ENCODE measurements at regions not wholly inside any gene's neighbourhood (a gene's known extent, or its start where the extent isn't known, plus 50 kb on each side); places are given as distances from the start of the nearest gene placed in this dataset.
"Not testable (repeated sequence)": the region's sequence is repeated elsewhere in the genome, so short reads cannot be mapped to it uniquely, and the experiment has no call there.

DNA sequence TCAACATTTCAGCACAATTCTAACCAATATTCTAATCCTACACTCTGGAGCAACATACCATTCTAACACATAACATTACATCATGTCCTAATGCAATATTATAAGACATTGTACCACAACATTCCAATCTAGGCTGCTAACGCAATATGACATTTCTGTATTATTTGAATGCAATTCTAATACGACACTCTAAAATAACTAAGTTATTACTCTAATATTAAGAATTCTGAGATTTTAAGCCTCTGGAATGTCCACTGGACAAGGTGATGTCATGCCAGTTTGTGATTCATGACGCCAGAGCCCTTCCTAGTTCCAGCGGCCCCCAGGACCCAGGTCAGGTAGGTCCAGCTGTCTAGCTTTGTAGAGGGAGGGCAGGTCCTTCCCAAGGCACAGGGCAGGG, 69.7 kb upstream of the SIRPA start:
- DNase-seq: no peak

DNA sequence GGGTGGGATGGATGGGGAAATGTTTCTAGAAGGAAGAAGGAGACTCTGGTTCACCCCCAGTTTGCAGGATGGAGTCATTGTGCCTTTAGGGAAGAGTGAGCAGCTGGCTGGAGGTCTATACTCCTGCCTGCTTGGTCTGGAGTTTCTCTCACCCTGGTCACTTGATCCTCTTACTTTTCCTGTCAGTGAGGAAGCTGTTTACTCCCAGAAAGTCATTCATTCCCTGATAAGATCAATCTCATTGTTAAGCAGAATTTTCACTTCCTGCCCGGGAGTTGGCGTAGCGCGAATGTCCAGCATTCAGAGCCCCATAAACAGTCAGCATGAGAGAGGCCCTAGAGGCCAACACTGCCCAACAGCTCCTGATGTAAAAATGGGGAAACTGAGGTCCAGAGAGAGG, 70.4 kb upstream of the SIRPA start:
- no peak for DNase-seq

DNA sequence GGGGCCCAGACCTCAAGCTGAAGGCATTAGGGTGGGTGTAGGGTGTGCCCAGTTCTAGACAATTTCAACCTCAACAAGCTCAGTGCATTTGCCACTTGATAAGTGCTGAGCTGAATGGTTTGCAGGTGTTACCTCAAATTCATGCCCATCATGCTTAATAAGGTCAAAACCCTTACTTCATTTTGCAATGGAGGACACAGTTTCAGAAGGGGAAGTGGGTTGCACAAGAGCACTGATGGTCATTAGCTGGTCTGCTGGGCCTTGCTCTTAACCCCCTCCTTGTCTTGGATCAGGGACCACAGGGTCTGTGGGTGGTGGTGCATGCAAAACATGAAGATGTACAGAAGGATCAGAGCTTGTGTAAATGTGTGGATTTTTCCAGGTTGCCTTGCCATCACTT, 71.0 kb upstream of the SIRPA start:
- no peak for DNase-seq

DNA sequence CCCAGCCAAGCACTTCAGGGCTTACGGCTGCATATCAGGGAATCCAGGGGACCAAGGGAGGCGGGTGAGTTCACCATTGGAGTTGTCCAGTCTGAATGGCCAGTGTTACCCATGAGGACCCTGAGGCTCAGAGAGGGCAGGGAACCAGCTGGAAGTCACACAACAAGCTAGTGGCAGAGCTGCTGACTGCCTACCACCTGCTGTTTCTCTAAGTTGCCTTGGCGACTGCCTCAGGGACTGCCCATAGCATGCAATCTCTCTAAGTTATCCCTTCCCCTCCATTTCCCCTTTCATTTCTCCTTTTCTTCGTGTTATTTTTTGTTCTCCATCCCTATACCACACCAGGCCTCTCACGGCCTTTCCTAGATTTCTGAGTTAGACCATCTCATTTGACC, 71.8 kb upstream of the SIRPA start:
- no peak for DNase-seq

DNA sequence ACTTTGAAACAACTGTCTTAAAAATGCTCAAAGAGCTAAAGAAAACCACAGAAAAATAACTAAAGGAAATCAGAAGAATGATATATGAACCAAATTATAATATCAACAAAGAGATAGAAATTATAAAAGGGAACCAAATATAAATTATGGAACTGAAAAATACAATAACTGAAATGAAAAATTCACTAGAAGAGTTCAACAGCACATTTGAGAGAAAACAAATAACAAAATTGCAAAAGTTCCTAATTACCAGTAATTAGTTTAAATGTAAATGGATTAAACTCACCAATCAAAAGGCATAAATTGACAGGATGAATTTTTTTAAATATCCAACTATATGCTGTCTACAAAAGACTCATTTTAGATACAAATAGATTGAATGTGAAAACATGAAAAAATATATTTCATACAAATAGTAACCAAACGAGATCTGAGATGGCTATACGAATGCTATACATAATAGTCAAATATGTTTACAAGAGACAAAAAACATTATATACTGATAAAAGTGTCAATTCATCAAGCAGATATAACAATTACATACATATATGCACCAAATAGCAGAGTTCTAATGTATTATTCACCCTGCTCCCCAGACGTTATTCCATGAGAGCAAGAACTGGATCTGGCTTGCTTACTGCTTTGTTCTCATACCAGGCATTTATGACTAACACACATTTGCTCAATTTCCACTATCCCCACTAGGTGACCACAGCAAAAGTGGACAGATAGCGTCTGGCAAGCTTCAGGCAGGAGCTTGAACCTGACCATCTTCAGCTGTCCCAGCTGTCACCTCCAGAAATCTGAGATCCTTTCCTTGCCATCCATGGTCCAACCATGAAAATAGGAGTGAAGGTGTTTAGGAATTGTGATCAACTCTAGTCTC, 72.4 kb upstream of the SIRPA start:
- no peak for DNase-seq

DNA sequence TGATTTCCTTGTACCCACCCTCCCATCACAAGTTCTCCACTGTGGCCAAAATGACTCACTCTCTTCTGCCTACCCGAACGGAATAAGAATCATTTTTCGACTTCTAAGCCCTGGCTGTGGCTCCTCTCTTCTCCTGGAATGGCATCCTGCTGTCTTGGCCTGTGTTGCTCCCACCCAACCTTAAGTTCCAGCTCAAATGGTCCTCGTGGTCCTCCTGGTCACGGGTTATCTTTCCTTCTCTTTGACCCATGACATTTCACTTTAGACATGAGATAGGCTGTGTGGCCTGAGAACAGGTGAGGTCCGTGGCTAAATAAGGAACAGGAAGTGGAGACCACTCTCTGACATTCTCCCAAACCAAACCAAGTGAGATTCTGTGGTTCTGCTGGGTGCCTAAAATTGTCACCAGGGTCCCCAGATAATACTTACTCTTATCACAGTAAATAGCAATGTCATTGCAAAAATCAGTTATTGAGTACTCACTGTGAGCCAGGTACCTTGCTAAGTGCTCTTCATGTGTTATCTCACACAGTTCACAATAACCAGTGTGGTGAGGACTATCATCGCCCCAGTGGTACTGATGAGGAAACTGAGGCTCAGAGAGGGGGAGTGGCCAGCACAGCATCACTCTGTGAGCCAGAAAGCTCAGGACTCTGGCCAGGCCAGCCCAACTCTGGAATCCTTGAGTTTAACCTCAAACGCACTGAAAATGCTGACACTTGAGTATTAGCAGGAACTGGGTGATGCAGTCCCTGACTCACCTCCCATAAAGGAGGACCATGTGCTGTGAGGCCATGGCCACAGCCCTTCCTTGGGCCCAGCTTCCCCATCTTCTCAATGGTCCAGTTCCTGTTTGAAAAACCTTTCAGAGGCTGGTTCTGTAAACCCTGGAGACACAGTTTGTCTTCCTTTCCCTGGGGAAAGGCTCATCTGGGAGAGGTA, 74.8 kb upstream of the SIRPA start:
- DNase-seq: no peak

DNA sequence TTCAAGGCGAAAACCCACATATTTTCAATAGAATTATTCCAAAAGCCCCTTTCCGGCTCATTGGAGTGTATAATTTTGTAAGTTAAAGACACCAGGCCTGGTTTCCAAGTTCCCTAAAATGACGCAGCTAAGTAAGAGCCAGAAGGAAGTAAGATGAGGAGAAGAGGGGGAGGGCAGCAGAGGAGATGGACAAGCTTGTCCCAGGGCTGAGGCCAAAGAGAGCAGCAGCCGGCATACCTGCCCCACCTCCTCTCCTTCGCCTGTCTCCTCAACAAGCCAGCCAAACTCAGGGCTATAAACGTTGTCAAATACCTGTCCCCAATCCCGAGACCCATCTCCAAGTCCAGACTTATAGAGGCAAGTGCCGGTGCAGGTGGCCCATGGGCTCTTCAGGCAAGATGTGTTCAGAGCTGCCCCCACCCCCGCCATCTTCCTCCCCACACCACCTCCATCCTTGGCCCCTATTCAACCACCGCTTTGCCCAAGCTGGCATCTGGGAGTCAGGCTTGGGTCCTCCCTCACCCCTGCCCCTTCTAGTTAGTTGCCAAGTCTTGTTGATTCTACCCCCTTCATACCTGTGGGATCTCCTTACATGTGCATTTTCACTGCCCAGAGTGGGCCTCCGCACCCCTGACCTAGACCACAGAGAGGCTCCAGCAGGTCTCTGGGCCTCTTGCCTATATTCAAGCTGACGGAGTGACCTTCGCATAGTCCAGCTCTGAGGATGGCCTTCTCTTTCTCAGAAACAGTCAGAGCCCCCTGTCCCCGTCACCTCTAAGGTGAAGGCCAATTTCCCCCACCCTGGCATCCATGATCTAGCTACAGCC, 75.7 kb upstream of the SIRPA start:
- DNase-seq: no peak

DNA sequence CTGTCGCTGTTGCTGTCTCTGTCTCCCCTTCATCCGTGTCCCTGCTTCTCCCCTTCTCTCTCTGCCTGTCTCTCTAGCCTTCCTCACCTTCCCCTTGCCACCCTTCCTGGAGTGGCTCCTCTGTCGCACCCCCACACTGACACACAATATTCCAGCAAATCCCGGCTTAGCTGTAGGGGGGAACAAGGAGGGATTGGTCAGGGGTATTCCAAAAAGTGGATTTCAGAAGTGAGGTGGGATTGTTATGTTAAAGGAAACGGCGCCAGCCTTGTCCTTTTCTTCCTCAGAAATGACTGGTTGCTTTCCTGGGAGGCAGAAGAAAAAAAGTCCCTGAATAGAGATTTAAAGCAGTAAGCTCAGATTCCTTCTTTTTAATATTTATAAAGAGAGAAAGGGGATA, 76.3 kb upstream of the SIRPA start:
- no peak for DNase-seq

DNA sequence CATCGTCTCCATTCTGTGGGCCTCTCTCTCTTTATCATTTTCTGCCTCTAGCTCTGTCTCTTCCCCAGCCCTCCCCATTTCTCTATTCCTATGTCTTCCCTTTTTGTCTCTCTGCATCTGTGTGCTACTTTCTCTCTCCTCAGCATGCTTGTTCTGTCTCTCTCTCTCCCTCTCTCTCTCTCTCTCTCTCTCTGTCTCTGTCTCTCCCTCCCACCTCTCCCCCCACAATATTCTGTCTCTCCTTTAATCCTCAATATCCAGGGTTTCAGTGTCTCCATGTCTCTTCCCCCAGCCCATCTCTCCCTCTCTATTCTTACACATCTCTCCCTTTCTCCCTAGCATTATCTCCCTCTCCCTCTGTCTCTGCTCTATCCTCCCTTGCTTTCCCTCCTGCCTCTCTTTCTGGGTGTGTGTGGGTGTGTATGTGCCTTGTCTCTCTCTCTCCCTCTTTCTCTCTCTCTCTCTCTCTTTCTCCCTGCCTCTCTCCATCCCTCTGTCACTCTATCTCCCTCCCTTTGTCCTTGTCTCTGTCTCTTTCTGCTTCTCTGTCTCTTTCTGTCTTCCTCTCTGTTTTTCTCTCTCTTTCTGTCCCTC, 76.9 kb upstream of the SIRPA start:
- no peak for DNase-seq

DNA sequence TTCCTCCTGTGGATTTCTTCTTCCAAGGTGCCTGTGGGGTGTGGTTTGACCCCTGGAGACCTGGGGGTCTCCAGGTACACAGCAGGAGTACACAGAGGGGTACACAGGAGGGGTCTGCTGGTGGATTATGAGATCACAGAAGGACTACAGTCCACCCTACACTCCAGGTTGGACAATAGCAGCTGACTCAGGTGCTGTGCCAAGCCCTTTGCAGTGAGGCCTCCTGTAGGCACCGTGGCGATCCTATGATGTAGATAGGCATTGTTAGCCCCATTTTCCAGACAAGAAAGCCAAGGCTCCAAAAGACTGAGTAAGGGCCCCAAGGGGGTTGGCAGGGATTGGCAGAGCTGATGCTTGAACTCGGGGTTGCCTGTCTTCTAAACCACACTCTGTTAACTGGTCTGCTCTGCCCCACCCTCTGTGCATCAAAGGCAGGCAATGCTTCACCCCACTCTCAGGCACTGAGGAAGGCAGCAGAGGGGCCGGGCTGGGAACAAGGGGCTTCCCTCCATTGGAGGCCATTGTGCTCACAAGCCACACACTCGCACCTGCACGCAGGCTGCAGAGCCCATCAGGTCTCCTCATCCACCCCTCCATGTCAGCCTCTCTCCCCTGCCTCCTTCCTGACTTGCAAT, 77.5 kb upstream of the SIRPA start:
- no peak for DNase-seq

DNA sequence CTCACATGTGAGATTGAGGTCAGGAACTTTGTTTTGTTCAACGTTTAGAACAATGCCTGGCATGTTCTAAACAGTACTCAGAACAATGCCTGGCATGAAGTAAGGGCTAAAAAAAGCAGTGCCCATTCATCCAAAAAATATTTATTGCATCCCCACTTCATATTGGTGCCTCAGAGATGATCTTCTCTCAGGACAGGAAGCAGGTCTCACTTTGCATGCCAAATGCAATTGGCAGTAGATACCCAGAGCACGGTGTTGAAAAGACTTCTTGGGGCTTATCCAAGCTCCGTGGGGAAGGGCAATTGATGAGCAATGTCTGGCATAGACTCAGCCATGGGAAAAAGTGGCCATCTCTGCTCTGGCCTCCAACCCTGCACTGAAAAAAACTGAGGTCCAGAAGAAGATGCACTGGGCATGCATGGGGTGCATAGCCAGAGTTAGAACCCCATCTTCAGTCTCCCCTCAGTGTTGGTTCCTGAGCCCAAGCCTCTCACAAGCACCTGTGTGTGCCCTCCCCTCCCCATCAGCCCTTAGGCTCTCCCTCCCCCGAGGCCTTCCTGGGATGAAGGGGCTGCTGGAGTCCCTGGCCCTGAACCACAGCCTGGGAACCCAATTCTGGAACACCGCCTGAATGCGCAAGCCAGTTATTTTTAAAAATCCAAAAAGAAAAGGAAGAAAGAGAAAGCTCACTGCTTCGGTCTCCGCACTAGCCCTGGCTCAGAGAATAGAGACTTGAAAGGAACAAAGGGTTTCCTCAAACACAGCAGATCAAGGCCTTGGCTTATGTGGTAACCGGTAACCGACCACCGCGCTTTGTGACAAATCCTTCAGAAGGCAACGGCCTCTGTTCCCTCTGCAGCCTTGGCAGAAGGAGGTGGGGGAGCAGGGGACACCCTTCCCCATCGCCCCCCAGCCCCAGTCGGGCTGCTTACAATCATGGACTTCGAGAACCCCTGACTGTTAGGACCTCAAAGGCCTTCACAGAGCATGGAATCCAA, 78.5 kb upstream of the SIRPA start:
- no peak for DNase-seq

DNA sequence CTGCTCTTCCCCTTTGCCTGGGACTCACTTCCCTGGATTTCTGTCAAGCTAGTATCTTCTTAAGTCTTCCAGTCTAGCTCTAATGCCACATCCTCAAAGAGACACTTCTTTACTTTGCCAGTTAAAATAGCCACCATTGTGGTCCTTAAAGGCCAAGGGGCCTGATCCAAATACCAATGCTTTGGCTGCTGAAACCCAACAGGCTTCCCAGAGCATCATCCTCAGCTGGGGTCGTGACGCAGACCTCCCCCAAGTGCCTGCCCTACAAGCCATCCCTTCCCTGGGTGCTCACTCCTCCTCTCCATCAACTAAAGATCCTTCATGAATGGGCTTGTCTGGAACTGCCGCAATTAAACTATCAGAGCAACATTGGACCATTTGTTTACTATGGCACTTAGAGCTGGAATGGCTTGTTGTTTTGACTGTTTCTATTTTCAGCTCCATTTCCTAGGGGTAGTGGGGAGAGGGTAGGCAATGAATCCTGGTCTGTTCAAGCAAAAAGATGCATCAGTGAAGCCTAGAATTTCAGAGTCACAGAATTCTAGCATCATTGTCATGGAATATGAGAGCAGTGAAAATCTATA, 79.6 kb upstream of the SIRPA start:
- DNase-seq: no peak

DNA sequence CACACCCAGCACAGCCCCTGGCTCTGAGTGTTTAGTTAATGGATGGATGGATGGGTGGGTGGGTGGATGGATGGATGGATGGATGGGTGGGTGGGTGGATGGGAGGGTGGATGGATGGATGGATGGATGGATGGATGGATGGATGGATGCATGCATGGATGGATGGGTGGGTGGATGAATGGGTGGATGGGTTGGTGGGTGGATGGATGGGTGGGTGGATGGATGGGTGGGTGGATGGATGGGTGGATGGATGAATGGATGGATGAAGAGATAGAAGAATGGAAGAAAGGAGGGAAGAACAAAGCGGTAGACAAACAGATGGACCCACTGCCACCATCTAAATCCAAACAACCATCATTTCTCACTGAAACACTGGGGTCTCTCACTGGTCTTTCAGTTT, 80.3 kb upstream of the SIRPA start:
- DNase-seq: not testable (repeated sequence)

DNA sequence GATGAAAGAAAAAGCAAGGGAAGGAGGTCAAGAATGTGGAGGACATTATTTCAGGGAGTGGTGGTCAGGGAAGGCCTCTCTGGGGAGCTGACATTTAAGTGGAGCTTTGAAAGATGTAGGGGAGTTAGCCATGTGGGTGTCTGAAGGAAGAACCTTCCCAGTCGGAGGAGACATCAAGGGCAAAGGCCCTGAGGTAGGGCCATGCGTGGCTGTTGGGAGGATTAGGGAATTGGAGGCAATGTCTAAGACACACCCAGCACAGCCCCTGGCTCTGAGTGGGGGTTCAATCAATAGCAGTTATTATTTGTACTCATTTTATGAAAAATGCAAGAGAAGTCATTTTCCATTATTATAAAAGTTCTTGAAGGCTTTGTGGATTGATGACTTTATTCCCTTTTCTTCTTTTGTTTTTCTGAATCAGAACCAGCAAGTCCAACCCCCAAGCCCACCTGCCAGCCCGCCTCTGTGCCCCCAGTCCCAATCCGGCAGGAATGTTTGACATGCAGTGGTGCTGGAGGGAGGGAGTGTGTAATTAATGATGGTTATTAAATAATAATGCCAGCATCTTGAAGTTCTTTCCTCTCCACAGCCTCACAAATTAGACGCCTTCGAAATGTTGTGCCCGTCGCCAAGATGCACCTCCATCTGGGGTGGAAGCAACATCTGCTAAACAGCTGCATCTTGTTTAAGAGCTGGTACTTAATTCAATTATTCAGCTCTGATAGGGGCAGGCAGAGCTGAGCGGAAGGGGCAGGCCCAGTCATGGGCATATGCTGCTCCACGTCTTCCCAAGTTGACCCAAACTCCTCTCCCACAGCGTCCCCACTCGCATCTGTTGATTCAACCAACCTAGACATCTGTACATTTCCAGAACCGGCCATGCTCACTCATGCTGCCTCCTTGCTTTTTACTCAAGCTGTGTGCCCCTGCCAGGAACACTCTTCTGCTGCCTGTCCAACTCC, 81.3 kb upstream of the SIRPA start:
- no peak for DNase-seq

DNA sequence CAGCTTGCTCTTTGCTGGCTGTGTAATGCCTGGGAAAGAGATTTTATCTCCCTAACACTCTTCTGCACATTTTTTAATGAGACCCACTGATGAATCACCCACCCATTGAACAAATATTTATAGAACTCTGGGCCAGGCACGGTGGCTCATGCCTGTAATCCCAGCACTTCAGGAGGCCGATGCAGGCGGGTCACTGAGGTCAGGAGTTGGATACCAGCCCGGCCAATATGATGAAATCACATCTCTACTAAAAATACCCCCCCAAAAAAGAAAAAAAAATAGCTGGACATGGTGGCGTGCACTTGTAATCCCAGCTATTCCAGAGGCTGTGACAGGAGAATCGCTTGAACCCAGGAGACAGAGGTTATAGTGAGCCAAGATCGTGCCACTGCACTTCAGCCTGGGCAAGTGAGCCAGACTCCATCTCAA, 82.1 kb upstream of the SIRPA start:
- no peak for DNase-seq

DNA sequence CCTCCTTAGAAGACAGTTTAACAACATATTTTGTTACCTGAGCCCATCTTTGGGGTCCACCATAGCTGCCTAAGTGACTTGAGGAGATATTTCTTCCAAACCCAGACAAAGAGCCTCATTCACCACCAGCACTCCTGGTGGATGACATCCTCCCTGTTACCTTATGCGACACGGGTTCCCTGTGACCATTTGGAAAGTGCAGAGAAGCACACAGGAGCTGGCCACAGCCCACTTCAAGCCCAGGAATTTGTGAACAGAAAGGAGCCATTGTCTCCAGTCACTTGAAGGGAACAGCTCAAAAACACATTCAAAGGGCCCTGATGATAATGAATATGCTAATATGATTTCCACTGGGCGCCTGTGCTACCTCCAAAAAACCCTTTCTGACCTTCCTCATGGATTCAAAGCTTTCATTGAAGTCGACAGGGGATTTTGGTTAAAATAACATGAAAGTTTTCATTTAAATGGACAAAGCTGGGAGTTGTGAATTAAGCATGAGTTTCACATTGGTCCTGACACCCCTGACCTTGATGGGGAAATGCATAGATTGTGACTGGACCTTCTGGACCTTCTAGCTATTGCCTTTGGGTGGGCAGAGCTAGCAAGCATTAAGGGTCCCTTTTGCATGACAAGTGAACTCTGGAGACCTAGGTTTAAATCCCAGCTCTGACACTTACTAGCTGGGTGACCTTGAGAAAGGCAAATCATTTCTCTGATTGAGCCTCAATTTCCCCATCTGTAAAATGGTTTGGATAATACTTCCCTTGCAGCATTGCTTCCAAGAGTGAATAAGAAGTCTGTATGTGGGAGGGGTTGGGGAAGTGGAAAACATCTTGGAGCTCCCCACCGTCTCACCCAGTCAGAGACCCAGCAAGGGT, 83.3 kb upstream of the SIRPA start:
- DNase-seq: no peak

DNA sequence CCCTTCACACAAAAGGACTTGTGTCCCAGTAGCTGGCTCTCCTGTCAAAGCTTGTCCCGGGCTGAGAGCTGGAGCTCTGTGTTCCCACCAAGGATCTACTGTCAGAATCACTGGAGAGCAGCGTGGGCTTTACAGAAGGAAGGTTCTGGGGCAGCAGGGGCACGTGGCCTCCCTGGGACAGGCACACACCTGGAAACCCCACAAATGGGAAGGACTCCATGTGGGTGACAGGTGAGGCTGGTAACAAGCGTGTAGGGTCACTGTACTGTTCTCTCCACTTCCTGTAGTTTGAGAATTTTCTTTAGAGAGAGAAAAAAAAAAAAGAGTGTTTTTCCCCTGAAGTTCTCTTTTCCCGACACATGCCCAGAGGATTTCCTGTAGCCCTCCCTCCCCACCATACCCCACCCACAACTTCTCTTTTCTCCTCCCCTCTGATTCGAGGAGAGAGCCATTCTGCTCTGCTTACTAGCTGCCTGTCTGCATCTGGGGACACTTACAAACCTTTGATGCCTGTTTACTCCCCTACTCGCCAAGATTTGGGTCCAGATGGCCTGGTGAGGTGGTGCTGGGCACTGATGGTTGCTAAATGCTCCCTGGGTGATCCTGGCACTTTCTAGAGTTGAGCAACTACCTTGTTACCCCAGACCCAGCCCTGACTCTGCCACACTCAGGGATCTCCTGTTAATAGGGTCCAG, 84.1 kb upstream of the SIRPA start:
- DNase-seq: no peak

DNA sequence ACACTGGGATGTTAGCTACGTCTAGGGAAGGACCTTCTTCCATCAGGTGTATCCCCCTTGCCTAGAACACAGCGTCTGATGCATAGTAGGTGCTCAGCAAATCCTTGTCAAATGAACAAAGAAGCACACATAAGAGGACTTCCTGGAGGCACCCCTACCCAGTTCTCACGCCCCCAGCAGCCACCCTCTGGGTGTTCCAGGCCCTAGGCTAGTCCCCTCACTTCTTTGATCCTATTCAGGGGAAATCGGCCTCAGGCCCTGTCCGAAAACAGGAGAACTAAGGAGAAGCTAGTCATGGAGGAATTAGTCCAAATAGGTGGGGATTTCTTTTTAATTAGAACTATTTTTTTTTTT, 84.7 kb upstream of the SIRPA start:
- no peak for DNase-seq

Data from stimulated activated CD4-positive, alpha-beta T cell treated with anti-CD3 and anti-CD28 coated beads, Interleukin-15, amount 100 ng/mL, for 24 hours (primary cell).